HEK293 (cell line): ENCODE measurements at regions not wholly inside any gene's neighbourhood (a gene's known extent, or its start where the extent isn't known, plus 50 kb on each side); places are given as distances from the start of the nearest gene placed in this dataset.

Experiments used
- CTCF ChIP-seq: fragments of 450-650 bp; formaldehyde crosslinking; IDR thresholded peaks from 2 replicates; pipeline ENCODE4 v1.5.1; 2016; ENCODE audit warnings: missing biosample characterization, missing genetic modification characterization
- KLF10 ChIP-seq: fragments of 450-650 bp; IDR thresholded peaks from 2 replicates; pipeline ENCODE4 v1.5.1; 2018; ENCODE audit warnings: missing biosample characterization, mild to moderate bottlenecking, missing genetic modification characterization
- PBX3 ChIP-seq: sonication (generic); formaldehyde crosslinking; IDR thresholded peaks from 2 replicates; pipeline ENCODE4 v1.8.1; 2022; ENCODE audit warnings: mild to moderate bottlenecking, moderate library complexity, missing genetic modification reagents
- REPIN1 ChIP-seq: fragments of 450-650 bp; formaldehyde crosslinking; IDR thresholded peaks from 2 replicates; pipeline ENCODE4 v1.5.1; 2017; ENCODE audit warnings: missing biosample characterization, missing genetic modification characterization, low read depth
- SCRT2 ChIP-seq: fragments of 450-650 bp; formaldehyde crosslinking; IDR thresholded peaks from 2 replicates; pipeline ENCODE4 v1.5.1; 2016; ENCODE audit warnings: missing biosample characterization, missing genetic modification characterization
- ZBTB11 ChIP-seq: fragments of 450-650 bp; formaldehyde crosslinking; conservative IDR thresholded peaks from 2 replicates; pipeline ENCODE4 v1.5.1; 2016; ENCODE audit warnings: low read depth, missing biosample characterization, missing genetic modification characterization
- ZBTB6 ChIP-seq: fragments of 450-650 bp; formaldehyde crosslinking; IDR thresholded peaks from 2 replicates; pipeline ENCODE4 v1.5.1; 2017; ENCODE audit warnings: missing biosample characterization, missing genetic modification characterization
- ZNF544 ChIP-seq: fragments of 450-650 bp; formaldehyde crosslinking; IDR thresholded peaks from 2 replicates; pipeline ENCODE4 v1.5.0; 2017; ENCODE audit warnings: missing biosample characterization, missing genetic modification characterization
- ZNF776 ChIP-seq: fragments of 450-650 bp; formaldehyde crosslinking; IDR thresholded peaks from 2 replicates; pipeline ENCODE4 v1.5.0; 2017; ENCODE audit warnings: missing biosample characterization, missing genetic modification characterization, borderline replicate concordance

- no peak for TF ChIP-seq KLF10 (tag by site-specific recombination)
- TF ChIP-seq CTCF (tag by site-specific recombination): no peak
- no peak for TF ChIP-seq REPIN1
- TF ChIP-seq ZBTB6: no peak
- no peak for TF ChIP-seq ZBTB11 (tag by site-specific recombination)
- TF ChIP-seq ZNF776: no peak
- TF ChIP-seq SCRT2 (tag by site-specific recombination): no peak
- TF ChIP-seq ZNF544: no peak
- TF ChIP-seq PBX3 (CRISPR knock-in tag): no peak
These were observed 265.8 kb upstream of the RAB4A start for GRCh38 chr1:229005097-229005496.
